Keratinocyte (primary cell): ENCODE measurements at regions not wholly inside any gene's neighbourhood (a gene's known extent, or its start where the extent isn't known, plus 50 kb on each side); places are given as distances from the start of the nearest gene placed in this dataset.
"Not testable (repeated sequence)": the region's sequence is repeated elsewhere in the genome, so short reads cannot be mapped to it uniquely, and the experiment has no call there.

ENCODE experiments used
- DNase-seq: peaks from one replicate; pipeline ENCODE4 v3.0.0-alpha.2; 2011; ENCODE audit warnings: low read depth, missing footprints, low spot score
- FAIRE-seq: peaks from 2 replicates; lab custom pipeline; 2011; peaks lifted over from hg19 to GRCh38; lab: Jason Lieb, UNC
- H2AFZ ChIP-seq: 2 replicates; pipeline ENCODE4 v1.6.0; 2012; ENCODE audit warnings: low read length, control low read depth, inconsistent platforms; ENCODE audit not compliant: control insufficient read depth
- H3K27ac ChIP-seq: 2 replicates; pipeline ENCODE4 v1.5.1; 2011; ENCODE audit warnings: low read length; ENCODE audit not compliant: control insufficient read depth, insufficient read depth
- H3K27me3 ChIP-seq: 3 replicates; pipeline ENCODE4 v1.6.0; 2011; ENCODE audit warnings: low read length; ENCODE audit not compliant: control insufficient read depth, insufficient read depth; ENCODE audit errors: extremely low read depth
- H3K36me3 ChIP-seq, 2 experiments: 2 replicates in 1 of 2; 3 replicates in 1 of 2; pipeline ENCODE4 v1.5.1; 2011; ENCODE audit warnings: low read length in 2 of 2, mild to moderate bottlenecking in 1 of 2; ENCODE audit not compliant: control insufficient read depth in 2 of 2, insufficient read depth in 2 of 2; ENCODE audit errors: extremely low read depth in 1 of 2
- H3K4me1 ChIP-seq: 3 replicates; pipeline ENCODE4 v1.5.1; 2011; ENCODE audit warnings: low read length; ENCODE audit not compliant: control insufficient read depth, insufficient read depth; ENCODE audit errors: extremely low read depth
- H3K4me2 ChIP-seq: 3 replicates; pipeline ENCODE4 v1.6.0; 2011; ENCODE audit warnings: low read depth, low read length; ENCODE audit not compliant: control insufficient read depth, insufficient read depth; ENCODE audit errors: extremely low read depth
- H3K4me3 ChIP-seq, 3 experiments: fragments of 200-600 bp in 1 of 3; sonication (generic) in 1 of 3; 2 replicates in 2 of 3; 3 replicates in 1 of 3; pipeline ENCODE4 v1.5.1; 2011 to 2016; ENCODE audit warnings: low read length in 3 of 3, mild to moderate bottlenecking in 3 of 3, control low read depth in 2 of 3, inconsistent platforms in 1 of 3, low read depth in 1 of 3, mixed read lengths in 1 of 3, mixed run types in 1 of 3, moderate library complexity in 1 of 3; ENCODE audit not compliant: control insufficient read depth in 2 of 3, insufficient read depth in 2 of 3; ENCODE audit errors: extremely low read depth in 1 of 3
- H3K79me2 ChIP-seq: 2 replicates; pipeline ENCODE4 v1.6.0; 2012; ENCODE audit warnings: low read length; ENCODE audit not compliant: control insufficient read depth, insufficient read depth
- H3K9ac ChIP-seq: 3 replicates; pipeline ENCODE4 v1.6.0; 2011; ENCODE audit warnings: low read length; ENCODE audit not compliant: control insufficient read depth, insufficient read depth; ENCODE audit errors: extremely low read depth
- H3K9me1 ChIP-seq: 3 replicates; pipeline ENCODE4 v1.6.0; 2011; ENCODE audit warnings: low read length; ENCODE audit not compliant: control insufficient read depth, insufficient read depth; ENCODE audit errors: extremely low read depth
- H3K9me3 ChIP-seq: 2 replicates; pipeline ENCODE4 v1.5.1; 2012; ENCODE audit warnings: low read depth, low read length; ENCODE audit not compliant: control insufficient read depth
- H4K20me1 ChIP-seq: 3 replicates; pipeline ENCODE4 v1.6.0; 2011; ENCODE audit warnings: low read length; ENCODE audit not compliant: control insufficient read depth, insufficient read depth; ENCODE audit errors: extremely low read depth
- CTCF ChIP-seq, 3 experiments: IDR thresholded peaks in 1 of 3; conservative IDR thresholded peaks in 1 of 3; optimal IDR thresholded peaks in 1 of 3; 2 replicates in 2 of 3; 3 replicates in 1 of 3; pipeline versions ENCODE3 to v1.5.1; 2011; ENCODE audit warnings: low read length in 3 of 3, mild to moderate bottlenecking in 3 of 3, moderate library complexity in 2 of 3, control low read depth in 1 of 3, inconsistent platforms in 1 of 3; ENCODE audit not compliant: insufficient read depth in 2 of 3; ENCODE audit errors: extremely low read depth in 1 of 3
- EZH2 ChIP-seq: IDR thresholded peaks from one replicate; pipeline ENCODE4 v1.6.1; 2012; ENCODE audit warnings: inconsistent platforms, mild to moderate bottlenecking, low read length, moderate library complexity
- dilution Hi-C: fragments of 300-500 bp; cut with MboI; formaldehyde crosslinking; loops from one replicate; pipeline ENCODE4 v1.7.0; 2020; ENCODE audit warnings: low sequenced_read_pairs; ENCODE audit not compliant: extremely low pct_ligation_motif_present

GRCh38 chr6:74492587-74492986, 713.3 kb downstream of the COL12A1 start:
- Histone ChIP-seq H2AFZ (no peak overlapping the region), H4K20me1 (no peaks in the 10 kb centered on the region), H3K4me3 (no peak overlapping the region), H3K9me3 (no peaks in the 10 kb centered on the region), H3K9me1 (no peaks in the 10 kb centered on the region), H3K79me2 (no peaks in the 10 kb centered on the region), H3K4me1 (no peaks in the 10 kb centered on the region), H3K9ac (no peak overlapping the region), H3K4me2 (no peak overlapping the region), H3K27me3 (no peaks in the 10 kb centered on the region), H3K27ac (no peak overlapping the region), H3K36me3 (no peaks in the 10 kb centered on the region)
- dilution Hi-C loops = no loop called here
- TF ChIP-seq CTCF (optimal IDR thresholded peaks at IDR 0.05 in 1 of 3, IDR thresholded peaks at IDR 0.05 in 1 of 3, conservative IDR thresholded peaks at IDR 0.05 in 1 of 3; ENCODE audit: extremely low read depth in 1 of 3, insufficient read depth in 2 of 3, low read length in 3 of 3) (no peak), EZH2 (no peak)
- DNase-seq (no peak), FAIRE-seq (no peak)

GRCh38 chr6:74491844-74492374, 713.9 kb downstream of the COL12A1 start:
- no peak for FAIRE-seq

GRCh38 chr6:74488726-74489125, 717.1 kb downstream of the COL12A1 start:
- H2AFZ ChIP-seq, dilution Hi-C loops, H3K4me1 ChIP-seq, FAIRE-seq, H3K9me1 ChIP-seq, DNase-seq, H4K20me1 ChIP-seq, H3K4me2 ChIP-seq, H3K9me3 ChIP-seq, H3K9ac ChIP-seq, H3K79me2 ChIP-seq, H3K27ac ChIP-seq, H3K36me3 ChIP-seq, H3K4me3 ChIP-seq, H3K27me3 ChIP-seq: not testable (repeated sequence)

More at GRCh38 chr6:74491844-74492374, 713.9 kb downstream of the COL12A1 start:
- H2AFZ ChIP-seq = no peak overlapping the region
- H3K9me3 ChIP-seq = no peaks in the 10 kb centered on the region
- no peak for TF ChIP-seq CTCF (optimal IDR thresholded peaks at IDR 0.05 in 1 of 3, IDR thresholded peaks at IDR 0.05 in 1 of 3, conservative IDR thresholded peaks at IDR 0.05 in 1 of 3; ENCODE audit: extremely low read depth in 1 of 3, insufficient read depth in 2 of 3, low read length in 3 of 3)
- no peak for TF ChIP-seq EZH2
- H3K79me2 ChIP-seq = no peaks in the 10 kb centered on the region
- H3K4me2 ChIP-seq = no peak overlapping the region
- H3K36me3 ChIP-seq = no peaks in the 10 kb centered on the region
- H3K4me3 ChIP-seq = no peak overlapping the region
- H3K9me1 ChIP-seq = no peaks in the 10 kb centered on the region
- no peak overlapping the region for H3K27ac ChIP-seq
- DNase-seq = no peak
- H3K27me3 ChIP-seq = no peaks in the 10 kb centered on the region
- H4K20me1 ChIP-seq = no peaks in the 10 kb centered on the region
- dilution Hi-C loops = no loop called here
- H3K9ac ChIP-seq = no peak overlapping the region
- no peaks in the 10 kb centered on the region for H3K4me1 ChIP-seq
